GM23338 (cell line): ENCODE measurements at regions not wholly inside any gene's neighbourhood (a gene's known extent, or its start where the extent isn't known, plus 50 kb on each side); places are given as distances from the start of the nearest gene placed in this dataset.

Experiments
- CREB1 ChIP-seq: fragments of 250-450 bp; sonication (Bioruptor Pico); IDR thresholded peaks from 2 replicates; pipeline ENCODE4 v1.5.0; 2020; ENCODE audit warnings: low read depth, mild to moderate bottlenecking, moderate library complexity
- CTCF ChIP-seq, 2 experiments: fragments of 200-600 bp in 1 of 2; sonication (generic) in 1 of 2; conservative IDR thresholded peaks; 2 replicates each; pipeline versions ENCODE4 v1.5.1 to v1.6.1; 2016 to 2017; ENCODE audit warnings: antibody characterized with exemption in 2 of 2, low read depth in 2 of 2, mild to moderate bottlenecking in 2 of 2, moderate library complexity in 1 of 2
- ETS1 ChIP-seq: IDR thresholded peaks from 2 replicates; pipeline ENCODE4 v1.6.1; 2016; ENCODE audit warnings: antibody characterized with exemption
- EZH2 ChIP-seq: fragments of 200-600 bp; sonication (generic); IDR thresholded peaks from one replicate; pipeline ENCODE4 v1.8.0; 2017; ENCODE audit warnings: antibody characterized with exemption, mild to moderate bottlenecking, low read depth; ENCODE audit not compliant: unreplicated experiment
- EZH2phosphoT487 ChIP-seq: fragments of 200-600 bp; sonication (generic); IDR thresholded peaks from one replicate; pipeline ENCODE4 v1.8.1; 2018; ENCODE audit warnings: antibody characterized with exemption; ENCODE audit not compliant: unreplicated experiment
- JUNB ChIP-seq: IDR thresholded peaks from one replicate; pipeline ENCODE4 v1.6.1; 2016; ENCODE audit warnings: antibody characterized with exemption; ENCODE audit not compliant: unreplicated experiment
- NANOG ChIP-seq: IDR thresholded peaks from 2 replicates; pipeline ENCODE4 v1.6.1; 2016; ENCODE audit warnings: antibody characterized with exemption, borderline replicate concordance
- POLR2AphosphoS5 ChIP-seq: IDR thresholded peaks from 2 replicates; pipeline ENCODE4 v1.6.1; 2016; ENCODE audit warnings: antibody characterized with exemption, low read depth
- REST ChIP-seq: IDR thresholded peaks from one replicate; pipeline ENCODE4 v1.6.1; 2018; ENCODE audit warnings: antibody characterized with exemption; ENCODE audit not compliant: unreplicated experiment
- STAT1 ChIP-seq: IDR thresholded peaks from one replicate; pipeline ENCODE4 v1.6.1; 2016; ENCODE audit warnings: antibody characterized with exemption; ENCODE audit not compliant: unreplicated experiment
- ZNF114 ChIP-seq: fragments of 250-450 bp; sonication (Bioruptor Pico); IDR thresholded peaks from 2 replicates; pipeline ENCODE4 v1.5.0; 2020; ENCODE audit warnings: mild to moderate bottlenecking, moderate library complexity
- ZNF331 ChIP-seq: fragments of 250-450 bp; sonication (Bioruptor Pico); IDR thresholded peaks from 2 replicates; pipeline ENCODE4 v1.5.0; 2020; ENCODE audit warnings: low read depth, mild to moderate bottlenecking, moderate library complexity
- ZNF462 ChIP-seq: fragments of 250-450 bp; sonication (Bioruptor Pico); IDR thresholded peaks from 2 replicates; pipeline ENCODE4 v1.5.0; 2020; ENCODE audit warnings: mild to moderate bottlenecking, moderate library complexity

- TF ChIP-seq POLR2AphosphoS5 (no peak), CTCF (conservative IDR thresholded peaks at IDR 0.05; ENCODE audit: low read depth in 2 of 2) (no peak), EZH2phosphoT487 (no peak), JUNB (no peak), CREB1 (CRISPR knock-in tag) (no peak), ETS1 (no peak), REST (no peak), EZH2 (no peak), NANOG (no peak), ZNF331 (CRISPR knock-in tag) (no peak), ZNF114 (no peak), STAT1 (no peak), ZNF462 (CRISPR knock-in tag) (no peak)
Measured at GRCh38 chr12:20205854-20206253, 162.5 kb upstream of the PDE3A start.
